ENCODE measurements at regions not wholly inside any gene's neighbourhood (a gene's known extent, or its start where the extent isn't known, plus 50 kb on each side); places are given as distances from the start of the nearest gene placed in this dataset.

DNA sequence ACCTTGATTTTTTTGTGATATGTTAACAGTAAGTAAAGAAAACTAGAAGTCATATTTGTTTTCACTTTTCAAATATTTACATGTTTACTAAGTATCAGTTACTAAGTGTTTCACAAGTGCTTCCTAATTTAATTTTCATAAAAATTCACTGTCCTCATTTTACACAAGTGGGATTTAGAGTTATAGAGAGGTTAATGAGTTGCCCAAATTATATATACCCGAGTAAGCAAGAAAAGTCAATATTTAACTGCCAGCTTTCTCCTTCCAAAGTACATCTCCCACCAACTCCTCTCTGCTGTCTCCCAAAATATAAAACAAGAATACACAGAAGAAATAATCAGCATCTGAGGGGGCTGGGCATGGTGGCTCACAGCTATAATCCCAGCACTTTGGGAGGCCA lies 896.7 kb upstream of the ANO3 start:
- H3K4me3 ChIP-seq (ENCODE audit: low read length): no peak overlapping the region
- no peak for DNase-seq (ENCODE audit: low read depth)
- TF ChIP-seq, protein P1, sequence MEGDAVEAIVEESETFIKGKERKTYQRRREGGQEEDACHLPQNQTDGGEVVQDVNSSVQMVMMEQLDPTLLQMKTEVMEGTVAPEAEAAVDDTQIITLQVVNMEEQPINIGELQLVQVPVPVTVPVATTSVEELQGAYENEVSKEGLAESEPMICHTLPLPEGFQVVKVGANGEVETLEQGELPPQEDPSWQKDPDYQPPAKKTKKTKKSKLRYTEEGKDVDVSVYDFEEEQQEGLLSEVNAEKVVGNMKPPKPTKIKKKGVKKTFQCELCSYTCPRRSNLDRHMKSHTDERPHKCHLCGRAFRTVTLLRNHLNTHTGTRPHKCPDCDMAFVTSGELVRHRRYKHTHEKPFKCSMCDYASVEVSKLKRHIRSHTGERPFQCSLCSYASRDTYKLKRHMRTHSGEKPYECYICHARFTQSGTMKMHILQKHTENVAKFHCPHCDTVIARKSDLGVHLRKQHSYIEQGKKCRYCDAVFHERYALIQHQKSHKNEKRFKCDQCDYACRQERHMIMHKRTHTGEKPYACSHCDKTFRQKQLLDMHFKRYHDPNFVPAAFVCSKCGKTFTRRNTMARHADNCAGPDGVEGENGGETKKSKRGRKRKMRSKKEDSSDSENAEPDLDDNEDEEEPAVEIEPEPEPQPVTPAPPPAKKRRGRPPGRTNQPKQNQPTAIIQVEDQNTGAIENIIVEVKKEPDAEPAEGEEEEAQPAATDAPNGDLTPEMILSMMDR (IDR thresholded peaks at IDR 0.05; ENCODE audit: insufficient read depth, low read depth, low read length, missing control alignments): no peak

DNA sequence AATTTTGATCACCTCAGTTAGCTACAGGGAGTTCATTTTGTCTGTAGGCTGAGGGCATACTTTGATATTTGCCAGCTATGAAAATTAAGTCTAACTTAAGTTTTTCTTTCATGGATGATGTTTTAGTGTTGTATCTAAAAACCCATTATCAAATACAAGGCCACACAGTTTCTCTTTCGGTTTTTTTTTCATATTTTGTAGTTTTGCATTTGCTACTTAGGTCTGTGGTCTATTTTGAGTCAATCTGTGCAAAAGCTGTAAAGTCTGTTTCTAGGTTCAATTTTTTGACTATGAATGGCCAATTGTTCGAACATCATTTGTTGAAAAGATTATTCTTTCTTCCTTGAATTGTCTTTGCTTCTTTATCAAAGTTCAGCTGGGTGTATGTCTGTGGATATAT lies 895.6 kb upstream of the ANO3 start:
- H3K4me3 ChIP-seq (ENCODE audit: low read length): no peak overlapping the region
- no peak for DNase-seq (ENCODE audit: low read depth)
- TF ChIP-seq, protein P1 (IDR thresholded peaks at IDR 0.05; ENCODE audit: insufficient read depth, low read depth, low read length, missing control alignments): no peak

DNA sequence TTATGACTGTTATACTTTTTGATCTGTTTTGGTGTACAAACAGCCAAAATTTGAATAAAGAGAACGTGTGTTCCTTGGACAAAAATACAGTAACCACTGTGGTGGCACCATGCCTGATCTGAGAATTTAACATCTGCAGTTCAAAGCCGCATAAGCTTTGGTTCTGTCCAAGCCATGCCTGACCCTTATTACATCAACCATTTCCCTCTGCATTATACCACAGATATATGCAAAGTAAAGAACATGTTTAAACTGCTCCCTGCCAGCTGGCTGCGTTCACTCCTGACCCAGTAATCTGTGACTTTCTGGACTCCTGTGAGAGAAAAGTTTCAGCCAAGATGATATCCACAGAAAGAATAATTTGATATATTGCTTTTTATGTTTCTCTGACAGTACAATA lies 890.5 kb upstream of the ANO3 start:
- H3K4me3 ChIP-seq (ENCODE audit: low read length): no peak overlapping the region
- TF ChIP-seq, protein P1 (IDR thresholded peaks at IDR 0.05; ENCODE audit: insufficient read depth, low read depth, low read length, missing control alignments): no peak
- peak; percentile 5 for DNase-seq (ENCODE audit: low read depth)

DNA sequence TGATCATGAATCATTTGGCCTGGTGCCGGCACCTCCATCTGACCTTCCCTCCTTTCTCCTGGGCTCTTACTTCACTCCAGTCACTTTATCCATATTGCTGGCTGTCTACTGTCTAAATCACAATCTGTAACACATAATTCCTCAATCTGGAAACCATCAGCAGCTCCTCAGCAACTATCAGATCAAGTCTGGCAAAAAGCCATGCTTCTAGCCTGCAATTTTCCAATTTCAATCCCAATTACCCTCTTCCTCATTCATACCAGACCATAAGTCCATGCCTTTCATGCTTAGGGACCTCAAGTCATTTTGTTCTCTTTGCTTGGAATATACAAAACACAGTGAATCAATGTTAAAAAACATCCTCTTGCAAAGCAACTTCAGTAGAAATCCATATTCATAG lies 882.8 kb upstream of the ANO3 start:
- TF ChIP-seq, protein P1 (IDR thresholded peaks at IDR 0.05; ENCODE audit: insufficient read depth, low read depth, low read length, missing control alignments): no peak
- H3K4me3 ChIP-seq (ENCODE audit: low read length): no peak overlapping the region
- DNase-seq (ENCODE audit: low read depth): no peak

DNA sequence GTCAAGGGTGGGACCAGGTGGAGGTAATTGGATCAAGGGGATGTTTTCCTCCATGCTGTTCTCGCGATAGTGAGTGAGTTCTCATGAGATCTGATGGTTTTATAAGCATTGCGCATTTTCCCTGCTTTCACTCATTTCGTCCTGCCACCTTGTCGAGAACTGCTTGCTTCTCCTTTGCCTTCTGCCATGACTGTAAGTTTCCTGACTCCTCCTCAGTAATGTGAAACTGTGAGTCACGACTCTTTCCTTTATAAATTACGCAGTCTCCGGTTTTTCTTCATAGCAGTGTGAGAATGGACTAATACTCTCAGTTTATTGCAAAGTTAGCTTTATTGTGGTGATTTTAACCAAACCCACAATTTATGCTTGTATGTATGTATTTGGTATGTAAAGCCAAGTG lies 878.5 kb upstream of the ANO3 start:
- TF ChIP-seq, protein P1 (IDR thresholded peaks at IDR 0.05; ENCODE audit: insufficient read depth, low read depth, low read length, missing control alignments): no peak
- DNase-seq (ENCODE audit: low read depth): no peak
- no peak overlapping the region for H3K4me3 ChIP-seq (ENCODE audit: low read length)

DNA sequence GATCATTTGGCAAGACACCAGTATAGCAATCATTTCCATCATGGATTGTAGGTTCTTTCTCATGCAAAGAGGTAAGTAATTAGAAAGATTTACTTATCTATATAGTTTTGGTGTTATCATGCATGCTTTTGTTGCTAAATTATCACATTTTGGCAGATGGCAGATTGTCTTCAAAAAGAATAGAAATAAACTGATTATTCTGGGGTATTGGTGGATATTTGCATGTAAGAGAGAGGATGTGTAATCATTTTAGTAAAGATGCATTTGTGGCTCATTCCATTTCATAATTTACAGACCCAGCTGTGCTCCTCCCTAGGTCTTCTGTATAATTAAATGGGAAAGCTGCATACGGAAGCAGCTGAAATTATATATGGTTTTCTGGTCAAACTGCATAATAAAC lies 875.7 kb upstream of the ANO3 start:
- no peak for DNase-seq (ENCODE audit: low read depth)
- TF ChIP-seq, protein P1 (IDR thresholded peaks at IDR 0.05; ENCODE audit: insufficient read depth, low read depth, low read length, missing control alignments): no peak
- H3K4me3 ChIP-seq (ENCODE audit: low read length): no peak overlapping the region

DNA sequence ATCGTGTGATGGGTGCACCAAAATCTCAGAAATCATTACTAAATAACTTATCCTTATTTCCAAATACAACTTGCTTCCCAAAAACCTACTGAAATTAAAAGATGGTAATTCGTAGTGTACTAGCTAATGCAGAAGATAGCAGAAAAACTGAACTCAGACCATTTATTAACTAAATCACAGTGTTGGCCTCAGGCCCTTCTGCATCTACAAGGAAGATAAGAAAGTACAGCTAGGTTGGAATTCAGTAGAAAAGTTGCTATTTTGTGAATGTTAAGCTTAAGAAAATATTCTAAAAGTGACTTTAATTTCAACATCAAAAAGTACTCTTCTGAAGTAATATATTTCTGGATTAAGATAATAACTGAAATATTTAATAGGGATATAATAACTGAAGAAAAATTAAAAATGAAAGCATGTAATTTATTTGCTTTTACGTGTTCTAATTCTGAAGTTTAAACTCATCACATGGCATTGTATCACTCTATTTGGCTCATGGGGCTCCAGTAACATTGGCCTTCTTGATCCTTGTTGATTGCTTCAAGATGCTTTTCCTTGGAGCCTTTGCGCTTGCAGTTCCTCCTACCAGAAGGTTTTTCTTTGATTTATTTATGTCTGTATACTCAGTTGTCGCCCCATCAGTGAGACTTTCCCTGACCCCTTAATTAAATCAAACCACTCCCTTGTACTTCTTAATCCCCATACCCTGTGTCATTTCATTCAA lies 847.9 kb upstream of the ANO3 start:
- no peak overlapping the region for H3K4me3 ChIP-seq (ENCODE audit: low read length)
- TF ChIP-seq, protein P1 (IDR thresholded peaks at IDR 0.05; ENCODE audit: insufficient read depth, low read depth, low read length, missing control alignments): no peak
- DNase-seq (ENCODE audit: low read depth): no peak

Data from epithelial cell of esophagus (primary cell).